ENCODE measurements at regions not wholly inside any gene's neighbourhood (a gene's known extent, or its start where the extent isn't known, plus 50 kb on each side); places are given as distances from the start of the nearest gene placed in this dataset.
"Not testable (repeated sequence)": the region's sequence is repeated elsewhere in the genome, so short reads cannot be mapped to it uniquely, and the experiment has no call there.

GRCh38 chr4:175087145-175087544 lies 169.0 kb downstream of the ADAM29 start:
- Histone ChIP-seq H3K4me1 (no peaks in the 10 kb centered on the region), H3K27me3 (no peaks in the 10 kb centered on the region), H3K27ac (no peak overlapping the region), H3K9me3 (no peaks in the 10 kb centered on the region), H3K36me3 (no peaks in the 10 kb centered on the region), H3K4me3 (no peak overlapping the region)
- intact Hi-C loops (cut with DNase I; ENCODE audit: low total_unique reads) (no loop called here), in situ Hi-C loops (cut with MboI; ENCODE audit: low sequenced_read_pairs in 4 of 4) (no loop called here)
- ATAC-seq, result no peak
- TF ChIP-seq POLR2A (IDR thresholded peaks at IDR 0.05) (no peak), CTCF (IDR thresholded peaks at IDR 0.05 in 4 of 5, conservative IDR thresholded peaks at IDR 0.05 in 1 of 5) (no peak)
- DNase-seq, result no peak

- H3K4me3 ChIP-seq, result no peak overlapping the region
- H3K27me3 ChIP-seq, result no peaks in the 10 kb centered on the region
- no peaks in the 10 kb centered on the region for H3K9me3 ChIP-seq
- ATAC-seq (no peak), DNase-seq (no peak)
- TF ChIP-seq POLR2A (IDR thresholded peaks at IDR 0.05), result no peak
- no peak for TF ChIP-seq CTCF (IDR thresholded peaks at IDR 0.05 in 4 of 5, conservative IDR thresholded peaks at IDR 0.05 in 1 of 5)
- no peaks in the 10 kb centered on the region for H3K36me3 ChIP-seq
- no peak overlapping the region for H3K27ac ChIP-seq
- in situ Hi-C loops (cut with MboI; ENCODE audit: low sequenced_read_pairs in 4 of 4) (no loop called here), intact Hi-C loops (cut with DNase I; ENCODE audit: low total_unique reads) (no loop called here)
- no peaks in the 10 kb centered on the region for H3K4me1 ChIP-seq
Observed at GRCh38 chr4:175090116-175090515, 172.0 kb downstream of the ADAM29 start.

- in situ Hi-C loops (cut with MboI; ENCODE audit: low sequenced_read_pairs in 4 of 4), result no loop called here
Observed at GRCh38 chr4:175091649-175092048, 173.5 kb downstream of the ADAM29 start.

GRCh38 chr4:175092114-175092513 lies 174.0 kb downstream of the ADAM29 start:
- ATAC-seq, result no peak
- Histone ChIP-seq H3K4me1 (no peaks in the 10 kb centered on the region), H3K27ac (no peak overlapping the region), H3K36me3 (no peaks in the 10 kb centered on the region), H3K4me3 (no peak overlapping the region), H3K9me3 (no peaks in the 10 kb centered on the region), H3K27me3 (no peaks in the 10 kb centered on the region)
- in situ Hi-C loops (cut with MboI; ENCODE audit: low sequenced_read_pairs in 4 of 4) (no loop called here), intact Hi-C loops (cut with DNase I; ENCODE audit: low total_unique reads) (no loop called here)
- TF ChIP-seq CTCF (IDR thresholded peaks at IDR 0.05 in 4 of 5, conservative IDR thresholded peaks at IDR 0.05 in 1 of 5), result no peak
- no peak for TF ChIP-seq POLR2A (IDR thresholded peaks at IDR 0.05)
- no peak for DNase-seq

More at GRCh38 chr4:175091649-175092048, 173.5 kb downstream of the ADAM29 start:
- Histone ChIP-seq H3K9me3 (no peaks in the 10 kb centered on the region), H3K4me1 (no peaks in the 10 kb centered on the region), H3K4me3 (no peak overlapping the region), H3K27me3 (no peaks in the 10 kb centered on the region), H3K36me3 (no peaks in the 10 kb centered on the region), H3K27ac (no peak overlapping the region)
- ATAC-seq (no peak), DNase-seq (no peak)
- TF ChIP-seq CTCF (IDR thresholded peaks at IDR 0.05 in 4 of 5, conservative IDR thresholded peaks at IDR 0.05 in 1 of 5) (no peak), POLR2A (IDR thresholded peaks at IDR 0.05) (no peak)
- intact Hi-C loops (cut with DNase I; ENCODE audit: low total_unique reads), result no loop called here

GRCh38 chr4:175093055-175093454 lies 174.9 kb downstream of the ADAM29 start:
- H3K4me1 ChIP-seq; ATAC-seq; H3K27me3 ChIP-seq; H3K36me3 ChIP-seq; intact Hi-C loops (cut with DNase I; ENCODE audit: low total_unique reads); DNase-seq; H3K27ac ChIP-seq; H3K4me3 ChIP-seq; H3K9me3 ChIP-seq; in situ Hi-C loops (cut with MboI; ENCODE audit: low sequenced_read_pairs in 4 of 4): not testable (repeated sequence)

All from gastrocnemius medialis (tissue), 4 donors.